ENCODE measurements at regions not wholly inside any gene's neighbourhood (a gene's known extent, or its start where the extent isn't known, plus 50 kb on each side); places are given as distances from the start of the nearest gene placed in this dataset.

DNA sequence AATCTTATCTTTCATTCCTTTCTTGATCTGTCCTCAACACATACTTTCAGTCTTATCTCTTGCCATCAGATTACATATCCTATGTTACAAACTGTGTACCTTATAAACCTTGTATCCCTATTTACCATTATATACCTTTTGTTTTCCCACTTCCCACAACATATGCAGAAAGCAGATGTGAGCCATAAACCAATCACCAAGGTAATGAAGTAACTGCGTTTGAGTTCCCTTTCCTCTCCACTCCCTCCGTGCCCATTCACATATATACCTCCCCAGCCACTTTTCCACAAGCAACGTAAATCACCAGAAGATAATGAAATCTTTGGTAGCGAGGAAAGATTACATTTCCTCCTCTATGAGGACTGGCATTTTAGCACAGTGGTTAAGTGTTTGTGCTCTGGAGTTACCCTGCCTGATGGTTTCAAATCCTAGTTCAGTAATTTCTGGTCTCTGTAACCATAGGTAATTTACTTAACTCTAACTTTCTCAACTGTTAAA lies 55.5 kb upstream of the PHF14 start:
- no peaks in the 10 kb centered on the region for H3K36me3 ChIP-seq (ENCODE audit: low read length)
- no peaks in the 10 kb centered on the region for H3K27me3 ChIP-seq (ENCODE audit: low read length)
- no peak overlapping the region for H3K27ac ChIP-seq (ENCODE audit: low read depth, low read length)
- H3K79me2 ChIP-seq (ENCODE audit: insufficient read depth, low read length): no peaks in the 10 kb centered on the region
- no peaks in the 10 kb centered on the region for H3F3A ChIP-seq (ENCODE audit: insufficient read depth)
- H3K4me2 ChIP-seq (ENCODE audit: low read depth, low read length, poor library complexity, severe bottlenecking): no peak overlapping the region
- no peaks in the 10 kb centered on the region for H4K20me1 ChIP-seq (ENCODE audit: low read depth, low read length)
- H3K4me3 ChIP-seq (ENCODE audit: insufficient read depth, low read length, poor library complexity, severe bottlenecking): no peak overlapping the region
- H2AFZ ChIP-seq (ENCODE audit: low read depth, low read length, severe bottlenecking): no peak overlapping the region
- H3K9me2 ChIP-seq (replicated peaks; ENCODE audit: insufficient read depth, low read length): no peaks in the 10 kb centered on the region
- H3K9ac ChIP-seq (ENCODE audit: low read length): no peak overlapping the region
- TF ChIP-seq, protein P1, sequence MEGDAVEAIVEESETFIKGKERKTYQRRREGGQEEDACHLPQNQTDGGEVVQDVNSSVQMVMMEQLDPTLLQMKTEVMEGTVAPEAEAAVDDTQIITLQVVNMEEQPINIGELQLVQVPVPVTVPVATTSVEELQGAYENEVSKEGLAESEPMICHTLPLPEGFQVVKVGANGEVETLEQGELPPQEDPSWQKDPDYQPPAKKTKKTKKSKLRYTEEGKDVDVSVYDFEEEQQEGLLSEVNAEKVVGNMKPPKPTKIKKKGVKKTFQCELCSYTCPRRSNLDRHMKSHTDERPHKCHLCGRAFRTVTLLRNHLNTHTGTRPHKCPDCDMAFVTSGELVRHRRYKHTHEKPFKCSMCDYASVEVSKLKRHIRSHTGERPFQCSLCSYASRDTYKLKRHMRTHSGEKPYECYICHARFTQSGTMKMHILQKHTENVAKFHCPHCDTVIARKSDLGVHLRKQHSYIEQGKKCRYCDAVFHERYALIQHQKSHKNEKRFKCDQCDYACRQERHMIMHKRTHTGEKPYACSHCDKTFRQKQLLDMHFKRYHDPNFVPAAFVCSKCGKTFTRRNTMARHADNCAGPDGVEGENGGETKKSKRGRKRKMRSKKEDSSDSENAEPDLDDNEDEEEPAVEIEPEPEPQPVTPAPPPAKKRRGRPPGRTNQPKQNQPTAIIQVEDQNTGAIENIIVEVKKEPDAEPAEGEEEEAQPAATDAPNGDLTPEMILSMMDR (IDR thresholded peaks at IDR 0.05; ENCODE audit: insufficient read depth, low read length, poor library complexity, severe bottlenecking): no peak
- TF ChIP-seq EZH2phosphoT487 (conservative IDR thresholded peaks at IDR 0.05; ENCODE audit: low read length): no peak
- no peaks in the 10 kb centered on the region for H3K9me3 ChIP-seq (ENCODE audit: insufficient read depth, low read length)

DNA sequence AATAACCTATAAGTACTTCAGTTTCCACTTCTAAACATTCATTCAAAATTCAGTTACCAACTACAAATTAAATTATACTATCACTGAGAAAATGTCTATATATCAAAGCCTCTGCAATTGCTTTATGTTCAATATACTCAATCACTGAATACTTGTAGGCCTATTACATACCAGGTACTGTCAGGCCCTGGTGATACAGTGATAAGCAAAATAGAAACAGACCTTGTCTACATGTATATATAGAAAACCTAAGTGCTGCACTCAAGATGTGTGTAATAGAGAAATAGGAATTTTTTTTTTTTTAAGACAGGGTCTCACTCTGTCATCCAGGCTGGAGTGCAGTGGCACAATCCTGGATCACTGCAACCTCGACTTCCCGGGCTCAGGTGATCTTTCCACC lies 53.7 kb upstream of the PHF14 start:
- H3K4me3 ChIP-seq (ENCODE audit: insufficient read depth, low read length, poor library complexity, severe bottlenecking): no peak overlapping the region
- no peaks in the 10 kb centered on the region for H3K79me2 ChIP-seq (ENCODE audit: insufficient read depth, low read length)
- TF ChIP-seq EZH2phosphoT487 (conservative IDR thresholded peaks at IDR 0.05; ENCODE audit: low read length): no peak
- H3K27me3 ChIP-seq (ENCODE audit: low read length): no peaks in the 10 kb centered on the region
- H3K9ac ChIP-seq (ENCODE audit: low read length): no peak overlapping the region
- H3K27ac ChIP-seq (ENCODE audit: low read depth, low read length): no peak overlapping the region
- no peaks in the 10 kb centered on the region for H3K36me3 ChIP-seq (ENCODE audit: low read length)
- no peaks in the 10 kb centered on the region for H3K9me3 ChIP-seq (ENCODE audit: insufficient read depth, low read length)
- no peak overlapping the region for H2AFZ ChIP-seq (ENCODE audit: low read depth, low read length, severe bottlenecking)
- H3K4me2 ChIP-seq (ENCODE audit: low read depth, low read length, poor library complexity, severe bottlenecking): no peak overlapping the region
- no peaks in the 10 kb centered on the region for H3F3A ChIP-seq (ENCODE audit: insufficient read depth)
- no peaks in the 10 kb centered on the region for H3K9me2 ChIP-seq (replicated peaks; ENCODE audit: insufficient read depth, low read length)
- H4K20me1 ChIP-seq (ENCODE audit: low read depth, low read length): no peaks in the 10 kb centered on the region
